ENCODE measurements at regions not wholly inside any gene's neighbourhood (a gene's known extent, or its start where the extent isn't known, plus 50 kb on each side); places are given as distances from the start of the nearest gene placed in this dataset.
"Not testable (repeated sequence)": the region's sequence is repeated elsewhere in the genome, so short reads cannot be mapped to it uniquely, and the experiment has no call there.

DNA sequence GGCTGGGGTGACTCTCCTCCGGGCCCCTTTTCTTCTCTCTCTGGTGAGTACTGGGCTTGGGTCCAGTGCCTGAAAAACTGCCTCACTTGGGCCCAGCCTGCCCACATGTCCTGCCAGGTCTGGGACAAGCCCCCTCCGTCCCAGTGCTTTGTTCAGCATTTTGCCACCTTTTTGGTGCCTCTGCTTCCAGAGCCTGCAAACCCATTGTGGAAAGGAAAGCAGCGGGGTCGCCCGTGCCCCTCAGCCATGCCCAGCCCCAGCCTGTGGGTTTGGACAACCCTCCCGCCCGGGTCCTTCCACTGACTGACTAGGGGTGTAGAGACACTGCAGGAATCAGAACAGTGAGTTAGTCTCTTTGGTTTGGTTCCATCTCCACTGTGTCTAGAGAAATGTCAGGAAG, 140.7 kb upstream of the ALKAL2 start:
- DNase-seq (ENCODE audit: low spot score), result no peak

DNA sequence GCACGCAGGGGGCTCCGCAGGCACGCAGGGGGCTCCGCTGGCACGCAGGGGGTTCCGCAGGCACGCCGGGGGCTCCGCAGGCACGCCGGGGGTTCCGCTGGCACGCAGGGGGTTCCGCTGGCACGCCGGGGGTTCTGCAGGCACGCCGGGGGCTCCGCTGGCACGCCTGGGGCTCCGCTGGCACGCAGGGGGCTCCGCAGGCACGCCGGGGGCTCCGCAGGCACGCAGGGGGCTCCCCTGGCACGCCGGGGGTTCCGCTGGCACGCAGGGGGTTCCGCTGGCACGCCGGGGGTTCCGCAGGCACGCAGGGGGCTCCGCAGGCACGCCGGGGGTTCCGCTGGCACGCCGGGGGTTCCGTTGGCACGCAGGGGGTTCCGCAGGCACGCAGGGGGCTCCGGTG, 138.8 kb upstream of the ALKAL2 start:
- not testable (repeated sequence) for DNase-seq (ENCODE audit: low spot score)

DNA sequence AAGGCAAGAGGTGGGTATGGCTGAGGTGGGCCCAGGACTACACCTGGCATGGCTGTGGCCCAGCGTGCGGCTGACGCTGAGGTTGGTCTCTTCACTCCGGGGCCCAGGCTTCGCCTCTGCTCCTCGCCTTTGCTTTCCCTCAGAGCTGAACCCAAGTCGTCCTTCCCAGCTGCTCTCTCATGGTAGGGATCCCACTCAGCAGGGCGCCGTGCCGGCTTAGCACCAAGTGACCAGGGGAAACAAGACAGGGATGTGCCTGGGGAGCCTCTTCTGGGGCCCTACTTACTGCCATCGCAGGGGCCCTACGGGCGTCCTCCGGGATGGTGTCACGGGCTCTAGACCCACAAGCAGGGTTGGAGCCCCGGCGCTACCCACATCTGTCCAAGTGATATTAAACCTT, 138.1 kb upstream of the ALKAL2 start:
- no peak for DNase-seq (ENCODE audit: low spot score)

DNA sequence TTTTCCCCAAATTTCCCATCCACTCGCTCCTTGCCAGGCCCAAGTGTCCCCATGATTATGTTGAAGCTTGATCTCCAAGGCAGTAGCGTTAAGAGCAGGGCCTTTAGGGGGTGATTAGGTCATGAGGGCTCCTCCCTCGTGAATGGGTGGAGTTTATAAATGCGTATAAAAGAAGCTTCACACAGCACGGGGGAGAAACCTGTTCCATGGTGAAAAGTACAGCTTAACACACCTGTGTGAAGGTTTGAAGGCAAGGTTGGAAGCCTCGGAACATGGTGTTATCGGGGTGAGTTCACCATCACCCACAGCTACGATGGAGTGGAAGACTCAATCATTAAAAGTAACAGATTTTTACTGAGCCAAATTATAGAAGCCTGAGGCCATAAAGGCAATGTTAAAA, 137.4 kb upstream of the ALKAL2 start:
- no peak for DNase-seq (ENCODE audit: low spot score)

DNA sequence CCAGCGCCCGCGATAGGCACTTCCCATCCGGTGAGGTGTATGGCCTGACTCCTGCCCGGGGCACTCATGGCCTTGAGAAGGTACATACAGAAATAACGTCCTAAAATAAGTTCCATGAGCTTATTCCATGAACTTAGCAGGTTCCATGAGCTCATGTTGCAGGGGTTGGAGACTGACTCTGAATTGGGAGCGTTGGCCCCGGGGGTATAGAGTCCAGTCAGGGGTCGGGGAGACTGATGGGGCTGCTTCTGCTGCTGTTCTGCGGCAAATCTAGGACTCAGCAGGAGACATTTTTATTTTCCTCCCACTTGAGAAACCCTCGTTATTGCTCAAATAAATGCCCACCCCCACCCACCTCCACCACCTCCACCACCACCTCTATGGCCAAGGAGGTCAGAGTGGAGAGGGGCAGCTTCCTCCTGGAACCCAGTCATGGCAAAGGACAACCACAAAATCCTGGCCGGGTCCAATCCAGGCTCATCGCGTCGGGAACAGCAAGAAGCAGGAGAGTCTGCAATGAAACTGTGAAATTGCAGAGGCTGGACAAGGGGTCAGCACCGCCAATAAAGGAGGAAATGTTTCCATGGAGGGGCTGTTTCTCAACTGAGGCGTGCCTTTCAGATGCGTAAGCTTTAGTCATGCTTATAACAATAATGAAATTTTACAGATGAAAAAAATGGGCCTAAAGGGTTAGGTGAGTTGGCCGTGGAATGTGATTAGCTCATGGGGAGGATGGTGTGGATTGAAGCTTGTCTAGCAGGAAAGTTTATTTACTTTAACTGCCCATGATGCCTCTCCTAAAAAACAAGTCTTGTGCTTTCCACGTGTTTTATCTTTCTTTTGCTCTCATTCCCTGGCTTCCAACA, 136.6 kb upstream of the ALKAL2 start:
- DNase-seq (ENCODE audit: low spot score), result peak; percentile 44

DNA sequence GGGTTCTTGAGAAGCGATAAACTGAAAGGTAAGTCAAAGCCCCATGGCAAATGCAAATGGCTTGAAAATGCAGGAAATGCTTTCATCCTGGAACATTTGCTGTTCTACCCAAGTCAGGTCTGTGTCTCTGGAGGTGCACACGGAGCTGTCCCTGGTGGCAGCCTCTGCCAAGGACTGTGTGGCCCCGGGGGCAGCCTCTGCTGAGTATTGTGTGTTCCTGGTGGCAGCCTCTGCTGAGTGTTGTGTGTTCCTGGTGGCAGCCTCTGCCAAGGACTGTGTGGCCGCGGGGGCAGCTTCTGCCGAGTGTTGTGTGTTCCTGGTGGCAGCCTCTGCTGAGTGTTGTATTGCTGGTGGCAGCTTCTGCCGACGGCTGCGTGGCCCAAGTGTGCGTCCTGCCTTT, 135.6 kb upstream of the ALKAL2 start:
- no peak for DNase-seq (ENCODE audit: low spot score)

DNA sequence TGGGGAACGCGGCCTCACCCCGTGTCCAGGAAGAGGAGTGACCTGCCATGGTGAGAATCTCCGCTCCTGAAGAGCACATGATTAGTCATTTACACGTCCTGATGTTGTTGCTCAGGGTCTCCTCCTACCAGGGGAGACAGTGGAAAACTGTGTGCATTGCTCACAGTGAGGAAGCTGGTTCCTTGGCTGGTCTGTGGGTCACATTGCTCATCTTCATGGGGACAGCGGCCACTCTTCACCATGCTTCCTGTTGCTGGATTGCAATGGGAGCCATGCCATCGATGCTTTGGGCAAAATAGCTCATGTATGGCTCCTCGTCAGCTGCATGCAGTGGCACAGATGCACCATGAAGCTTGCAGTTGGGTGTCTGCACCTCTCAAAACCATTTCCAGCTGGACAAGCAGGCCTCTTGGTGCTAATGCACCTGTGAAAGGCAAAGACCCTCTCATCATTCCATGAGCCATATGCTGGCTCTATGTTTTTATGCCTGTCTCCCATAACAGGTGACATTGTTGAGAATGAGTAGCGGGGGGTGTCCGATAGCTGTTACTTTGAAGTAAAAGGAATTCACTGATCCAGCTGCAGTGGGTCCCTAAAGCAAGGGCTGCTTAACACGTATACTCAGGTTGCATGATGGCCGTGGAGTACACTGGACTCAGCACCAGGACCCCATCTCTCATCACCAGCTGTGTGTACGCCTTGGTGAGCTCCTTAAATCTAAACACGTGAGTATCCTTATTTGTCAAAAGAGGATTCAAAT, 135.0 kb upstream of the ALKAL2 start:
- DNase-seq (ENCODE audit: low spot score), result no peak

DNA sequence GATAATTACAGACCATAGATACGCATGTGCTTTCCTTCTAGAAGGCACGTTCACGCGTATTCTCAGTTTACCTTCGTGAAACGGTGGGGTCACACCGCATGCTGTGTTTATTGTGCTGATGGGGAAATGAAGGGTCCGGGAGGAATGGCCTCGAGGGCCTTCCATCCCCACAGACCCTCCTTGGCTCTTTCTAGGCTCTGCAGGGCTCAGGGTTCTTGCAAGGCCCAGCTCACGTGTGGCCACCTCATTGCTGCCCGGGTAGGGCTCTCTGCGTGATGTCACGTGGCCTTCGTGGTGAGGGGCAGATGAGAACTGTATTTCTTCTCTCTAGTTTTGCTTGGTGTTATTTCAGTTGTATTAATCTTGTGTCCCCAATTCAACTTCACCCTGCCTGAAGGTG, 133.5 kb upstream of the ALKAL2 start:
- DNase-seq (ENCODE audit: low spot score), result no peak

DNA sequence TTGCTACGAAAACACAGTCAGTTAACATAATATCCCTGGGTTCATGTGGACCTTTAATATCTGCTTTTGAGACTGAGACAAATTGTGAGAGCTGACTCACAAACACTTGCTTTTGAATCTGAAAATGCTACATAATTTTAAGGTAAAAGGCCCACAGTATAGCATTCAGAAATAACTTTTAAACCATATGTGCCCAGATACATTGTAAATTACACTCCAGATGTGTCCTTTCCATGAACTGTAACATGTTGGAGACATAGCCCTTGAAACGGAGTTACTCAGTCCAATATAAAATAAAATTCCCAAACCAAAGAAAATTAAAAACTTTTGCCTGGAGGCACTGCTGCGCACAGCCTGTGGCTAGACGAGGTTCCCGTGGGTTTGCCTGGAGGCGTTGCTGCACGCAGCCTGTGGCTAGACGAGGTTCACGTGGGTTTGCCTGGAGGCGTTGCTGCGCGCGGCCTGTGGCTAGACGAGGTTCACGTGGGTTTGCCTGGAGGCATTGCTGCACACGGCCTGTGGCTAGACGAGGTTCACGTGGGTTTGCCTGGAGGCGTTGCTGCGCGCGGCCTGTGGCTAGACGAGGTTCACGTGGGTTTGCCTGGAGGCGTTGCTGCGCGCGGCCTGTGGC, 131.9 kb upstream of the ALKAL2 start:
- DNase-seq (ENCODE audit: low spot score), result no peak

DNA sequence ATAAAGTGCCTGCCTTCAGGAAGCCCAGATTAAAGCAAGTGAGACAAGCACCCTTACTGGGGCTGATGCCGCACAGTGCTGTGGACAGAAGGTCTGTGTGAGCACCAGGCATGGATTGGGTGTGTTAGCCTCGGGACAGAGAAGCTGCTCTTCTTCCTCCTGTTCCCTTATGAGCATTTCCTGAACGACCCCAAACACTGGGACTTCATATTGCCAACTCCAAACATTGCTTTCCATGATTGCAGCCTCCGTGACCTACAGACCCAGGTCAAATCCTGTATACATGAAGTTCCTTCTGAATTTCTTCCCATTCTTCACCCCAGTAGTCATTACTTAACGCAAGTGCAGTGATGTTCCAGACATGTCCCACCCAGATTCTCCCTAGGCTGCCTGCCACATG, 129.8 kb upstream of the ALKAL2 start:
- DNase-seq (ENCODE audit: low spot score), result no peak

DNA sequence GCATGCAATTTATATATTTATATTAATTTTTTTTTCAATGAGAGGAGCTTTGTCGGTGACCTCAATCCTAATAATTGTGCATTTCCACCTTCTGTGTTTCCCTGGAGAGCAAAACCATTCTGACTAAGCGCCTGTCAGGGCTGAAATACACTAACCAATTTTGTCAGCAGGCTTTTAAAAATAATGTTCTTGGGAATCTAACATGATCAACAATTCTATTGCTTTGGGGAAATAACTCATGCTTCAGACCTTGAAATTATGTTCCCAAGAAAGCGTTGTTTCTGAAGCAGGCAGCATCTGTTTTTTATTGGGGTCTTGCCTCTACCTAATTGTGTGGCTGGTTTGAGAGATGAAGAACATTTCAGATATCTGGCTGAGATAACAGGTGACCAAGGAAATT, 129.1 kb upstream of the ALKAL2 start:
- DNase-seq (ENCODE audit: low spot score), result no peak

DNA sequence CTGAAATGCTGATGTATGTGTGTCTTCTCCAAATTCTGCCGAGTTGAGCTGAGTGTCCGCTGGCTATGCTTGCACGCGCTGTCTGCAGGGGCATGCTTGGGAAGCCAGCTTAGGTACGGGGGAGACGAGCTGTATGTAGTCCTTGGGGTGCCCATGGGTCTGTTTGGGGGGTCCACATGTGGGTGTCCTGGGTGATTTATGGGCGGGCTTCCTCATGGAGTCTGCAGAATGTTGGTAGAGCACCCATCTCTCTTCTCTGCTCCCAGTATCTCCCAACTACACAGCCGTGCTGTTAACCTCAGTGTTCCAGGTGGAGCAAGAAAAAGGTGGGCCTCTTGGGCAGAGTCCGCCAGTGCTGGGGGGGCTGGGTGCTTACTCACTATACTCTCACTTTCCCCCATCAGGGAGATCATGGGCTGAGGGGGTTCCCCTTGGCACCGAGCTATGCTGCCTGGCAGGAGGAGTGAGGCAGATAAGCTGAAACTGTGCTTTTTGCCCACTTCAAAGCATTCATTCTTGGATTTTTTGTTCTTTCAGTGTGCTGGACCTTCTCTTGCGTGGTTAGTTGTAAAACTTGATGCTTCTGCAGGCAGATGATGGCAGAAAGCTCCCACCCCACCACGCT, 128.2 kb upstream of the ALKAL2 start:
- DNase-seq (ENCODE audit: low spot score), result no peak

DNA sequence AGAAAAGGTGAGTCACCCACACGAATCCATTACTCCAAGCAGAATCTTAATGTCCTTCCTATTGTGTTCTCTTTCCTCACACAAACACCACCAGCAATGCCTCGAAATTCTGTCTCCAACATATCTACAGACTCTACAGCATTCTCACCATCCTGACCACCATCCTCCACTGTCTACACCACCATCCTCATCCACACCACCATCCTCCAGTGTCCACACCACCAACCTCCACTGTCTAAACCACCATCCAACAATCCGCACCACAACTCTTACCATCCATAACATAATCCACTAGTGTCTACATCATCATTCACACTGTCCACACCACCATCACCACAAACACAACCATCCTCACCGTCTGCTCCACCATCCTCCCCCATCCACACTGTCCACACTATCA, 121.6 kb upstream of the ALKAL2 start:
- DNase-seq (ENCODE audit: low spot score), result no peak

DNA sequence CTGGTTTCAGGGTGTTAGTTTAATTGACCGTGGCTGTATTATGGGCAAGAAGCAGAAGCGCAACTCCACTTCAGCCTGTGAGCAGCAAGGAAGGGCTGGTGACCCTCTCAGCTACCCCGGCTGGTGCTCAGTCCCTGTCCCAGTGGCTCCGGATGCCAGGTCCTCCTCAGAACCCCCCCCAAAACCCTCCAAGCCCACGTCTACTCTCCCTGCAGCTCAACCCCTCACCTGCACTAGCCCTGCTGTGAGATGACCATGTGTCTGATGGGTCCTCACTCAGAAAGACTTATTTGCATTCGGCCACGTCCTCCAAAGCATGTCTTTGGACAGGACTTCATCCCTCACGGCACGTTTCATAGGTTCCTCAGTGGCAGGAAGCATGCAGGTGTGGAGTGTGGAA, 119.7 kb upstream of the ALKAL2 start:
- DNase-seq (ENCODE audit: low spot score), result no peak

DNA sequence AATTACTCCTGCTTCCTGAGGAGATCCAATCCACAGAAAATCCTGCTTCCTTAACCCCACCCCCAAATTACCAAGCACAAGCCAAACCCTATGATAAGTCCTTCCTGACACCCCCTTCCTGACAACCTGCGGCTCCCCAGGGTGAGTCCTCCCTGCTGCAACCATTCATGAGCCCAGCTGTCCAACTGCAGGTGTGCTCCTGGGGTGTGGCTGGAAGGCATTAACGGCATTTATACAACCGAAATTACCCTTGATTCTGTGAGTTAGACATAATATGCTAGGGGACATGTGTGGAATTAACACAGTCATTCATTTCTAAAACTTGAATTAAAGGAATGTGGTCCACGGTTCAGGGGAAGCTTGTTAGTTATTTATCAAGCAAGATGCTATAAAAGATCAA, 119.0 kb upstream of the ALKAL2 start:
- DNase-seq (ENCODE audit: low spot score), result no peak

DNA sequence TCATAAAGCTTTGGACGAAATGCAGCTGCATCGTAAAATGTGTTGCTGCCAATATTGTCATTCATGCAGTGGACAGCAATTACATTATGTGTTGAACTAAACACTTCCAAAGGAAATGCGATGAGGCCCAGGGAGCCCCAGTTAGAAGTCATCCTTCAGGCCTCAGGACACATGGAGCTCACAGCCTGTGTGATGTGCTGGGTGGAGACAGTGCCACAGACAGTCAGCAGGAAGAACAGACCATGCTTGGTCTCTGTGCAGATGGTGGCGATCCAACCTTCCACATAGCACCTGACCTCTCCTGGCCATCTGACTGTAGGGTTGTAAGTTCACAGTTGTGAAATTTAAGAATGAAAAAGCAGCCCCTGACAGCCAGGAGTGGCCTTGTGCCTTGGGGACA, 118.3 kb upstream of the ALKAL2 start:
- DNase-seq (ENCODE audit: low spot score), result no peak

DNA sequence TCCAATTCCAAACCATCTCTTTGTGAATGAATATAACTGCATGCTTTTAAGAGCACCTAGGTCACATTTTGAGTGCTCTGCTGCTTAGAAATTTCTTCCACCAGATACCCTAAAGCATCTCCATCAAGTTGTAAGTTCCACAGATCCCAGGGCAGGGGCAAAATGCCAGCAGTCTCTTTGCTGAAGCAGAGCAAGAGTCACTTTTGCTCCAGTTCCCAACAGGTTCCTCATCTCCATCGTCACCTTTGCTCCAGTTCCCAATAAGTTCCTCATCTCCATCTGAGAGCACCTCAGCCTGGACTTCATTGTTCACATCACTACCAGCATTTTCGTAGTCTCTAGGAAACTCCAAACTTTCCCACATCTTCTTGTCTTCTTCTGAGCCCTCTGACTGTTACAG, 116.7 kb upstream of the ALKAL2 start:
- no peak for DNase-seq (ENCODE audit: low spot score)

DNA sequence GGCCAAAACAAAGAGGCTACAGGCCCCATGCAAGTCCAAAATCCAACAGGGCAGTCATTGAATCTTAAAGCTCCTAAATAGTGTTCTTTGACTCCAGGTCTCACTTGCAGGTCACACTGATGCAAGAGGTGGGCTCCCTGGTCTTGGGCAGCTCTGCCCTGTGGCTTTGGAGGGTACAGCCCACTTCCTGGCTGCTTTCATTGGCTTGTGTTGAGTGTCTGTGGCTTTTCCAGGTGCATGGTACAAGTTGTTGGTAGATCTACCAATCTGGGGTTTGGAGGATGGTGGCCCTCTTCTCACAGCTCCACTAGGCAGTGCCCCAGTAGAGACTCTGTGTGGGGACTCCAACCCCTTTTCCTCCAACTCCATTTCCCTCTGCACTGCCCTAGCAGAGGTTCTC, 115.8 kb upstream of the ALKAL2 start:
- no peak for DNase-seq (ENCODE audit: low spot score)

DNA sequence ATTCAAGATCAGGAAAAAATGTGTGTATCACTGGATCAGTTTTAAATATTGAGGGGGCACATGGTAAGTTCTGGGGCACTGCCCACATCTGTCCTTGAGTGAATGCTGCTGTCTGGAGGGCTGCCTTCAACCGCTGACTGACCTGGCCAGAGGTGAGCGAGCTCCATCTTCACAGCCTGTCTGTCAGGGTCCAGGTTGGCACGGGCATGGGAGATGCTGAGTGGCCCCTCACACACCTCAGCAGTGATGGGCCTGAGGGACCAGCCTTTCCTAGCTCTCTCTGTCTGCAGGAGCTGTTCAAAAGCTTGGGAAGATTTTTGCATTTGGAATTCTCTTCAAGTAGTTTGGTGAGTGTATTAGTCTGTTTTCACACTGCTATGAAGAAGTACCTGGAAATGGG, 114.8 kb upstream of the ALKAL2 start:
- DNase-seq (ENCODE audit: low spot score), result no peak

DNA sequence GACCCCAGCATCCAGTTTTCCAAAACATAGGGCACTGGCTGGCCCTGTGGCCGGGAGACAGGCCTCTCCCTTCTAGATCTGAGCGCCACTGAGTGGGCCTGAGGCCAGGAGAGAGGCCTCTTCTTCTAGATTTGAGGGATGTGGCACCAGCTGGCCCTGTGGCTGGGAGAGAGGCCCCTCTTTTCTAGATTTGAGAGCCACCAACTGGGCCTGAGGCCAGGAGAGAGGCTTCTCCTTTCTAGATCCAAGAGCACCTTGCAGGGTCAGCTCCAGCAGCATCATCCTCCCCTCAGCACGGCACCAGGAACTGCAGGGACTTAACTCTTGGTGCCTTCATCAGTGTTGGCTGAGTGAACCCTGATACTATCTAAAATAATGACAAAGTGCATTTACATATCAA, 114.3 kb upstream of the ALKAL2 start:
- DNase-seq (ENCODE audit: low spot score), result no peak

DNA sequence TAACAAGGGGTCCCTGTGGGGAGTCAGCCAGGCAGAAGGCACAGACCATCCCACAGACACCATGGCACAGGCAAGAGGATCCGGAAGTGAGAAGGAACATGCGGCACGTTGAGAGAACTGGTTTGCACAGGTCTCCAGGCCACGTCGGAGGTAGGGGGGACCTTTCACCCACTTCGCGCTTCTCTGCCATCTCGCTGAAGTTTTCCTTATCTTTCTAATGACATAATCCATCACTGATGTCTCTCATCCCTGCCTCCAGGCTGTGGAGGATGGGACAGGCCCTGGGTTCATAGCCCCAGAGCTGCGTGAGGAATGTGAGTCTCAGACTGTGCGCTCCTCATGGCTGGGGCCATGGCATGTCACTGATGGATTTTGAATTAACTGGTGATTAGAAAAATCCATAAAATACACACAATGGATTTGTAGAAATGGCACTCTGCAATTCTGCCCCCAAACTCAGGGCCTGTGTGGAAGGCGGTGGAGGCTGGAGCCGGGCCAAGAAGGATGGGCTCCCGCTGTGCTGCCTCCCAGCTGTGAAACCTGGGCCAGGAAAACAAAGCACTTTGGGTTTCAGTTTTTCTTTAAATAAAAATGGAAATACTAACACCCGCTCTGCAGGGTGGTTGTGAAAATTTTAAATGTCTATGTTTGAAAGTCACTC, 113.3 kb upstream of the ALKAL2 start:
- DNase-seq (ENCODE audit: low spot score), result no peak

DNA sequence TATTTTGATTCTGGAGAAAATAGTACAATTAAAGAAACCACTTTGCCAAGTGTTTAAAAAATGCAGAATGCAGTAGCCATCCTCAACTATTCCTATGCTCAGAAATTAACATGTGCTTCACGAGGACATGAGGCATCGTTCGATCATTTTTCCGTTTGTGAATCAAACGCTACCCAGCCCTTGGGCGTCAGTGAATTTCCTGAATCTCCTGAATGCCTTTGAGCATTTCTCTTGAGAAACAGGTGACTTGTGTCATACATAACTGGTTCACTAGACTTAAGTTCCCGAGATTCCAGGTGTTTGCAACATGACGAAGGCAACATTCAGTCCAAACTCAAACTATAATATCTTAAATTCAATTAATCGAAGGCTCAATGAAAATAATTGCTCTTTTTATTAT, 110.0 kb upstream of the ALKAL2 start:
- no peak for DNase-seq (ENCODE audit: low spot score)

Measured in A172 (cell line).